A549 (cell line): ENCODE measurements at regions not wholly inside any gene's neighbourhood (a gene's known extent, or its start where the extent isn't known, plus 50 kb on each side); places are given as distances from the start of the nearest gene placed in this dataset.

ENCODE experiments used
- ATAC-seq, 2 experiments: fragments of 200-7000 bp in 1 of 2; fragments of >200 bp in 1 of 2; cut with Nextera tagmentation in 1 of 2; cut with Tn5 transposase in 1 of 2; 3 replicates each; pipeline versions ENCODE4 v1.8.0 to v1.9.1; 2018 to 2020; ENCODE audit warnings: mild to moderate bottlenecking in 1 of 2, moderate library complexity in 1 of 2
- CTCF ChIA-PET: fragments of 300-600 bp; sonication (Branson Sonifier 250); formaldehyde crosslinking; extraction: SDS; loops from one replicate; lab custom pipeline; 2021; ENCODE audit warnings: antibody characterized with exemption, inconsistent platforms; lab: Yijun Ruan, JAX
- POLR2A ChIA-PET: fragments of 350-600 bp; formaldehyde crosslinking; extraction: SDS; loops from one replicate; lab custom pipeline; 2021; ENCODE audit warnings: antibody characterized with exemption, inconsistent platforms; lab: Yijun Ruan, JAX
- DNase-seq, 2 experiments: peaks; one replicate each; pipeline versions ENCODE4 v3.0.0 to v3.0.0-alpha.2; 2011 to 2016; ENCODE audit warnings: low read depth in 1 of 2, low spot score in 1 of 2
- FAIRE-seq: peaks from 2 replicates; lab custom pipeline; 2011; peaks lifted over from hg19 to GRCh38; lab: Jason Lieb, UNC
- H3K27ac ChIP-seq, 2 experiments: fragments of >200 bp; sonication (Bioruptor Twin); formaldehyde crosslinking; 3 replicates each; pipeline ENCODE4 v1.5.1; 2016 to 2017
- H3K4me1 ChIP-seq: fragments of >200 bp; sonication (Bioruptor Twin); formaldehyde crosslinking; 3 replicates; pipeline ENCODE4 v1.6.1; 2016
- H3K4me2 ChIP-seq: fragments of >200 bp; sonication (Bioruptor Twin); formaldehyde crosslinking; 3 replicates; pipeline ENCODE4 v1.6.1; 2016
- H3K4me3 ChIP-seq: fragments of >200 bp; sonication (Bioruptor Twin); formaldehyde crosslinking; 3 replicates; pipeline ENCODE4 v1.5.1; 2016
- H3K9me3 ChIP-seq: fragments of >200 bp; sonication (Bioruptor Twin); formaldehyde crosslinking; 3 replicates; pipeline ENCODE4 v1.6.1; 2016
- CBX8 ChIP-seq: fragments of 200-600 bp; sonication (generic); IDR thresholded peaks from 2 replicates; pipeline ENCODE4 v1.6.1; 2016
- CEBPB ChIP-seq, 2 experiments: fragments of >200 bp in 1 of 2; sonication (Bioruptor Twin) in 1 of 2; formaldehyde crosslinking in 1 of 2; IDR thresholded peaks; 2 replicates each; pipeline ENCODE4 v1.6.1; 2012 to 2016
- HOXB5 ChIP-seq: fragments of 250-450 bp; sonication (Bioruptor Pico); IDR thresholded peaks from 2 replicates; pipeline ENCODE4 v1.5.0; 2020; ENCODE audit warnings: mild to moderate bottlenecking, moderate library complexity
- JUN ChIP-seq, 2 experiments: fragments of >200 bp; sonication (Bioruptor Twin); formaldehyde crosslinking; IDR thresholded peaks; 2 replicates in 1 of 2; 3 replicates in 1 of 2; pipeline ENCODE4 v1.6.1; 2016 to 2017
- KDM1A ChIP-seq: fragments of 200-600 bp; sonication (generic); IDR thresholded peaks from 2 replicates; pipeline ENCODE4 v1.6.1; 2016; ENCODE audit warnings: low read depth, mild to moderate bottlenecking
- MYC ChIP-seq: IDR thresholded peaks from 2 replicates; pipeline ENCODE4 v1.6.1; 2012; ENCODE audit warnings: mild to moderate bottlenecking, inconsistent platforms, low read length, improper control_type of control experiment, borderline replicate concordance
- NPAS2 ChIP-seq: fragments of 250-450 bp; sonication (Bioruptor Pico); IDR thresholded peaks from 2 replicates; pipeline ENCODE4 v1.8.0; 2022; ENCODE audit warnings: mild to moderate bottlenecking, moderate library complexity, borderline replicate concordance
- PHF8 ChIP-seq: fragments of 200-600 bp; sonication (generic); IDR thresholded peaks from 2 replicates; pipeline ENCODE4 v1.6.1; 2016; ENCODE audit warnings: low read depth, mild to moderate bottlenecking, antibody characterized with exemption, moderate library complexity, borderline replicate concordance
- POLR2A ChIP-seq: IDR thresholded peaks from 2 replicates; pipeline ENCODE4 v1.6.1; 2012; ENCODE audit warnings: mild to moderate bottlenecking, low read length
- POLR2AphosphoS2 ChIP-seq: conservative IDR thresholded peaks from 2 replicates; pipeline ENCODE4 v1.6.1; 2012; ENCODE audit warnings: low read length, improper control_type of control experiment, inconsistent platforms
- RARB ChIP-seq: fragments of 250-450 bp; sonication (Bioruptor Pico); IDR thresholded peaks from 2 replicates; pipeline ENCODE4 v1.8.0; 2021; ENCODE audit warnings: mild to moderate bottlenecking, moderate library complexity
- RNF2 ChIP-seq: fragments of 200-600 bp; sonication (generic); IDR thresholded peaks from 2 replicates; pipeline ENCODE4 v1.6.1; 2016; ENCODE audit warnings: low read depth, mild to moderate bottlenecking, antibody characterized with exemption, moderate library complexity, borderline replicate concordance
- SMC3 ChIP-seq: fragments of >200 bp; sonication (Bioruptor Twin); formaldehyde crosslinking; IDR thresholded peaks from 3 replicates; pipeline ENCODE4 v1.6.1; 2018; ENCODE audit warnings: inconsistent platforms
- TP53 ChIP-seq: fragments of 250-450 bp; sonication (Bioruptor Pico); IDR thresholded peaks from 2 replicates; pipeline ENCODE4 v1.5.0; 2021; ENCODE audit warnings: mild to moderate bottlenecking, moderate library complexity
- ZC3H11A ChIP-seq: fragments of 450-650 bp; IDR thresholded peaks from 2 replicates; pipeline ENCODE4 v1.6.1; 2014; ENCODE audit warnings: antibody characterized with exemption, mild to moderate bottlenecking
- ZFP36 ChIP-seq: fragments of 450-650 bp; IDR thresholded peaks from 2 replicates; pipeline ENCODE4 v1.6.1; 2014; ENCODE audit warnings: borderline replicate concordance; ENCODE audit not compliant: partially characterized antibody
- ZSCAN20 ChIP-seq: fragments of 250-450 bp; sonication (Bioruptor Pico); IDR thresholded peaks from 2 replicates; pipeline ENCODE4 v1.8.0; 2022; ENCODE audit warnings: mild to moderate bottlenecking, moderate library complexity
- WGBS: methylation state at CpG from one replicate; pipeline ENCODE4 v1.1.6; 2017; ENCODE audit errors: missing lambda C conversion rate; 5-methylcytosine and 5-hydroxymethylcytosine counted together
- TF ChIP-seq, protein P1 (sequence below): fragments of 150-350 bp; IDR thresholded peaks from 2 replicates; pipeline ENCODE4 v1.6.1; 2014; ENCODE audit warnings: low read depth, mild to moderate bottlenecking, low read length
- TF ChIP-seq, protein P2 (sequence below): fragments of 250-450 bp; sonication (Bioruptor Pico); IDR thresholded peaks from 2 replicates; pipeline ENCODE4 v1.5.0; 2021; ENCODE audit warnings: mild to moderate bottlenecking, moderate library complexity, borderline replicate concordance
- TF ChIP-seq, protein P3 (sequence below): fragments of >200 bp; sonication (Bioruptor Twin); formaldehyde crosslinking; IDR thresholded peaks from 3 replicates; pipeline ENCODE4 v1.6.1; 2016

DNA sequence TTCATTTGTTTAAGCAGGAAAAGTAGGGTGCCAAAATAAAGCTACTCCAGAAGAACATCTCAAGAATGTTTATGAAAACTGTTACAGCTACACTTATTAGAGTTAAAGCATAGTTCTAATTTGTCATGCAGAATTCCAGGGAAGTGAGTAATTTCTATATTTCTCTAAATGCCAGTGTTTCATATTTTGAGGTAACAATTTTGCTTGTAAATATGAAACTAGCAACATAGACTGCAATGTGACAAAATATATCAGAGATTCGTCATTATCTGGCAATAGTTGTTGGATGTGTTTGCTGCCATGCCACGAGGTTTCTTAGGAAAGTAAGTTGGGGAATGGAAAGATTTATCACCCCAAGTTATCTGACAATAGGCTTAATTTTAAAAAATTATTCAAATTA, 424.1 kb upstream of the ZEB2 start (continued):
- TF ChIP-seq ZSCAN20 (no peak), KDM1A (no peak), SMC3 (no peak), ZFP36 (no peak), ZC3H11A (no peak), TP53 (CRISPR knock-in tag) (no peak), CBX8 (no peak), POLR2AphosphoS2 (no peak), CEBPB (IDR thresholded peaks at IDR 0.05) (peak in 1 of 2 experiments; percentile 51; a peak in 2 of 4 replicates), JUN (IDR thresholded peaks at IDR 0.05) (no peak), NPAS2 (CRISPR knock-in tag) (no peak), HOXB5 (CRISPR knock-in tag) (0 out of 2 replicates have a peak, but pooled peaks have one; percentile 51), POLR2A (no peak), RNF2 (no peak), MYC (no peak), RARB (CRISPR knock-in tag) (no peak)
- TF ChIP-seq, protein P1, sequence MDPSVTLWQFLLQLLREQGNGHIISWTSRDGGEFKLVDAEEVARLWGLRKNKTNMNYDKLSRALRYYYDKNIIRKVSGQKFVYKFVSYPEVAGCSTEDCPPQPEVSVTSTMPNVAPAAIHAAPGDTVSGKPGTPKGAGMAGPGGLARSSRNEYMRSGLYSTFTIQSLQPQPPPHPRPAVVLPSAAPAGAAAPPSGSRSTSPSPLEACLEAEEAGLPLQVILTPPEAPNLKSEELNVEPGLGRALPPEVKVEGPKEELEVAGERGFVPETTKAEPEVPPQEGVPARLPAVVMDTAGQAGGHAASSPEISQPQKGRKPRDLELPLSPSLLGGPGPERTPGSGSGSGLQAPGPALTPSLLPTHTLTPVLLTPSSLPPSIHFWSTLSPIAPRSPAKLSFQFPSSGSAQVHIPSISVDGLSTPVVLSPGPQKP, result no peak
- TF ChIP-seq, protein P2, sequence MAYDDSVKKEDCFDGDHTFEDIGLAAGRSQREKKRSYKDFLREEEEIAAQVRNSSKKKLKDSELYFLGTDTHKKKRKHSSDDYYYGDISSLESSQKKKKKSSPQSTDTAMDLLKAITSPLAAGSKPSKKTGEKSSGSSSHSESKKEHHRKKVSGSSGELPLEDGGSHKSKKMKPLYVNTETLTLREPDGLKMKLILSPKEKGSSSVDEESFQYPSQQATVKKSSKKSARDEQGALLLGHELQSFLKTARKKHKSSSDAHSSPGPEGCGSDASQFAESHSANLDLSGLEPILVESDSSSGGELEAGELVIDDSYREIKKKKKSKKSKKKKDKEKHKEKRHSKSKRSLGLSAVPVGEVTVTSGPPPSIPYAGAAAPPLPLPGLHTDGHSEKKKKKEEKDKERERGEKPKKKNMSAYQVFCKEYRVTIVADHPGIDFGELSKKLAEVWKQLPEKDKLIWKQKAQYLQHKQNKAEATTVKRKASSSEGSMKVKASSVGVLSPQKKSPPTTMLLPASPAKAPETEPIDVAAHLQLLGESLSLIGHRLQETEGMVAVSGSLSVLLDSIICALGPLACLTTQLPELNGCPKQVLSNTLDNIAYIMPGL (CRISPR knock-in tag), result no peak
- TF ChIP-seq, protein P3, sequence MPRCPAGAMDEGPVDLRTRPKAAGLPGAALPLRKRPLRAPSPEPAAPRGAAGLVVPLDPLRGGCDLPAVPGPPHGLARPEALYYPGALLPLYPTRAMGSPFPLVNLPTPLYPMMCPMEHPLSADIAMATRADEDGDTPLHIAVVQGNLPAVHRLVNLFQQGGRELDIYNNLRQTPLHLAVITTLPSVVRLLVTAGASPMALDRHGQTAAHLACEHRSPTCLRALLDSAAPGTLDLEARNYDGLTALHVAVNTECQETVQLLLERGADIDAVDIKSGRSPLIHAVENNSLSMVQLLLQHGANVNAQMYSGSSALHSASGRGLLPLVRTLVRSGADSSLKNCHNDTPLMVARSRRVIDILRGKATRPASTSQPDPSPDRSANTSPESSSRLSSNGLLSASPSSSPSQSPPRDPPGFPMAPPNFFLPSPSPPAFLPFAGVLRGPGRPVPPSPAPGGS, result no peak

DNA sequence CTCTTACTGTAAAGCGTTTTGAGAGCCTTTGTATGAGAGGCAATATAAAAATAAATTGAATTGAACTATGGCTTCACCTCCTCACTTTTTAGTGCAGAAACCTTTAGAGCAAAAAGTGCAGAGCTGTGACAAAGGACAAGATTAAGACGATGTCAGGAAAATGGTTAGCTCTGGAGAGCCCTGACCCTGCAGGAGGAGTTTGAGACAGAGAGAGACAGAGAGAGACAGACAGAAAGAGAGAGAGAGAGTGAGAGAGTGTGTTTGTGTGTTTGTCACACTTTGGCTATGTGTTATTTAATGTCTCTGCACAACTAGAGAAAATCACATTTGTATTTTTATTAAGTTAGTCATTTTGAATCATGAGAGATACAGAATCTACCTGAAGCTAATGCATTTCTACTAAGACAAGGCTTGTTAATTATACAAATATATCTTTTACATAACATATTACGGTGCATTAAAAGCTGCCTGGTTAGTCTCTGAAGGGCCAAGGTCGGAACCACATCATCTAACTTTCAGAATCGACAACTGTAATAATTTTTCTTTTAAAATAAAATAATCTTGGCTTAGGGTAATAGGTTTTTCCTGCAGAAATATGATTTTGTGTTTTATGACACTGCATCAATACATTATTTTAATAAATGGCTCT, 423.5 kb upstream of the ZEB2 start:
- 6% methylated on average over 5 of the region's 5 CpGs for WGBS
- FAIRE-seq (no peak), ATAC-seq (peak; percentile 71 to 81), DNase-seq (peak in 1 of 2 experiments; percentile 76)
- Histone ChIP-seq H3K4me3 (0 out of 3 replicates have a peak overlapping the region, but pooled peaks have one; percentile 2), H3K4me1 (peaks cover 66% of the 10 kb centered on the region), H3K27ac (peak overlapping the region; percentile 87 to 93), H3K9me3 (peaks cover 7% of the 10 kb centered on the region; the same call in 2 of the 3 replicates), H3K4me2 (peak overlapping the region; percentile 73)
- TF ChIP-seq ZSCAN20 (no peak), PHF8 (no peak), RARB (CRISPR knock-in tag) (peak; percentile 19; the same call in 1 of the 2 replicates)
- TF ChIP-seq, protein P2 (CRISPR knock-in tag), result no peak
- ChIA-PET CTCF (interaction anchor here (0.6 kb wide), 1 partner anchor 110 kb away, joined by 3 read pairs; no protein-coding TSS in a partner anchor), POLR2A (interaction anchor here (0.5 to 1.4 kb wide), 3 partner anchors 9 to 80 kb away, joined by 3 to 6 read pairs (median 4); no protein-coding TSS in a partner anchor)
